Loucy (cell line): ENCODE measurements at regions not wholly inside any gene's neighbourhood (a gene's known extent, or its start where the extent isn't known, plus 50 kb on each side); places are given as distances from the start of the nearest gene placed in this dataset.

Experiments used
- EZH2phosphoT487 ChIP-seq: fragments of 200-600 bp; IDR thresholded peaks from 2 replicates; pipeline ENCODE4 v1.6.1; 2018; ENCODE audit warnings: antibody characterized with exemption, mild to moderate bottlenecking, moderate library complexity, borderline replicate concordance
- TF ChIP-seq, protein P1 (sequence below): fragments of 200-600 bp; sonication (generic); conservative IDR thresholded peaks from 2 replicates; pipeline ENCODE4 v1.5.1; 2014; ENCODE audit warnings: mild to moderate bottlenecking, antibody characterized with exemption, low read length

DNA sequence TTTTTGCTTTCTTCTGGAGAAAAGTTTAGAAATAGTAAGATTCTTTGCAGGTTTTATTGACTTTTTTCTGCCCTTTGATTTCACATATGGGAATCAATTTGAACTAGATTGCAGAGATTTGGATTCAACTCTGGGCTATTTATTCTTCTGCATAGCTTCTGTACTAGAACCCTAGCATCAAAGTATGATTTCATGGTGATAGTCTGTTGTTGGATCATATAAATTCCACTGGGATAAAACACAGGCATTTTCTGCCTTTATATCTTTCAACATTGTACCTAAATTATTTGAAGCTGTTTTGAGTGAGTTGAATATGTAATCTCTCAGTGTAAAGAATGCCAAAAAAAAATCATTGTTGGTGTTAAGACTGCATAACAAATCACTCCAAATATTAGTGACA, 458.4 kb upstream of the MPDZ start:
- TF ChIP-seq, protein P1, sequence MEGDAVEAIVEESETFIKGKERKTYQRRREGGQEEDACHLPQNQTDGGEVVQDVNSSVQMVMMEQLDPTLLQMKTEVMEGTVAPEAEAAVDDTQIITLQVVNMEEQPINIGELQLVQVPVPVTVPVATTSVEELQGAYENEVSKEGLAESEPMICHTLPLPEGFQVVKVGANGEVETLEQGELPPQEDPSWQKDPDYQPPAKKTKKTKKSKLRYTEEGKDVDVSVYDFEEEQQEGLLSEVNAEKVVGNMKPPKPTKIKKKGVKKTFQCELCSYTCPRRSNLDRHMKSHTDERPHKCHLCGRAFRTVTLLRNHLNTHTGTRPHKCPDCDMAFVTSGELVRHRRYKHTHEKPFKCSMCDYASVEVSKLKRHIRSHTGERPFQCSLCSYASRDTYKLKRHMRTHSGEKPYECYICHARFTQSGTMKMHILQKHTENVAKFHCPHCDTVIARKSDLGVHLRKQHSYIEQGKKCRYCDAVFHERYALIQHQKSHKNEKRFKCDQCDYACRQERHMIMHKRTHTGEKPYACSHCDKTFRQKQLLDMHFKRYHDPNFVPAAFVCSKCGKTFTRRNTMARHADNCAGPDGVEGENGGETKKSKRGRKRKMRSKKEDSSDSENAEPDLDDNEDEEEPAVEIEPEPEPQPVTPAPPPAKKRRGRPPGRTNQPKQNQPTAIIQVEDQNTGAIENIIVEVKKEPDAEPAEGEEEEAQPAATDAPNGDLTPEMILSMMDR = no peak
- TF ChIP-seq EZH2phosphoT487 = no peak
